Keratinocyte (primary cell): ENCODE measurements at regions not wholly inside any gene's neighbourhood (a gene's known extent, or its start where the extent isn't known, plus 50 kb on each side); places are given as distances from the start of the nearest gene placed in this dataset.

Source experiments
- CTCF ChIP-seq, 3 experiments: IDR thresholded peaks in 1 of 3; conservative IDR thresholded peaks in 1 of 3; optimal IDR thresholded peaks in 1 of 3; 2 replicates in 2 of 3; 3 replicates in 1 of 3; pipeline versions ENCODE3 to v1.5.1; 2011; ENCODE audit warnings: low read length in 3 of 3, mild to moderate bottlenecking in 3 of 3, moderate library complexity in 2 of 3, control low read depth in 1 of 3, inconsistent platforms in 1 of 3; ENCODE audit not compliant: insufficient read depth in 2 of 3; ENCODE audit errors: extremely low read depth in 1 of 3
- EZH2 ChIP-seq: IDR thresholded peaks from one replicate; pipeline ENCODE4 v1.6.1; 2012; ENCODE audit warnings: inconsistent platforms, mild to moderate bottlenecking, low read length, moderate library complexity

- TF ChIP-seq CTCF (optimal IDR thresholded peaks at IDR 0.05 in 1 of 3, IDR thresholded peaks at IDR 0.05 in 1 of 3, conservative IDR thresholded peaks at IDR 0.05 in 1 of 3; ENCODE audit: extremely low read depth in 1 of 3, insufficient read depth in 2 of 3, low read length in 3 of 3) (no peak), EZH2 (no peak)
Measured at GRCh38 chr6:6515691-6516607, 72.6 kb upstream of the LY86 start.
